ENCODE measurements at regions not wholly inside any gene's neighbourhood (a gene's known extent, or its start where the extent isn't known, plus 50 kb on each side); places are given as distances from the start of the nearest gene placed in this dataset.

GRCh38 chr5:173672891-173673290 is 56.4 kb upstream of the BOD1 start:
- FAIRE-seq, result no peak
- 57% methylated on average over 11 of the region's 11 CpGs for WGBS (ENCODE audit: insufficient coverage, low coverage, missing lambda C conversion rate)

More at GRCh38 chr5:173672891-173673290, 56.4 kb upstream of the BOD1 start:
- H3K27me3 ChIP-seq (ENCODE audit: control insufficient read depth in 2 of 2, insufficient read depth in 2 of 2, low read length in 2 of 2), result no peaks in the 10 kb centered on the region
- H4K20me1 ChIP-seq (replicated peaks; ENCODE audit: control insufficient read depth, insufficient read depth, low read length), result no peaks in the 10 kb centered on the region
- in situ Hi-C loops (cut with MboI), result no loop called here
- H3K27ac ChIP-seq (ENCODE audit: extremely low read depth, low read depth, low read length), result no peak overlapping the region
- POLR2A ChIA-PET, result no interaction called here
- no peak overlapping the region for H3K4me2 ChIP-seq (ENCODE audit: insufficient read depth, low read length)
- no peak for DNase-seq (ENCODE audit: extremely low read depth in 1 of 4, low spot score in 3 of 4)
- CTCF ChIA-PET (ENCODE audit: low intra/inter-chr PET ratio), result no interaction called here
- H3K79me2 ChIP-seq (ENCODE audit: control insufficient read depth, insufficient read depth, low read length), result no peaks in the 10 kb centered on the region
- TF ChIP-seq MLX (CRISPR knock-in tag; conservative IDR thresholded peaks at IDR 0.05) (no peak), ZNF124 (CRISPR knock-in tag; IDR thresholded peaks at IDR 0.05) (no peak), L3MBTL2 (IDR thresholded peaks at IDR 0.05) (peak; percentile 43; the same call in 1 of the 2 replicates), ZNF589 (CRISPR knock-in tag; IDR thresholded peaks at IDR 0.05; ENCODE audit: low read depth) (no peak), KDM1A (IDR thresholded peaks at IDR 0.05) (no peak), GATAD2A (IDR thresholded peaks at IDR 0.05) (no peak), CBX8 (IDR thresholded peaks at IDR 0.05; ENCODE audit: borderline replicate concordance, extremely low read depth, low read depth, low read length, poor library complexity, severe bottlenecking) (no peak), KAT7 (CRISPR knock-in tag; IDR thresholded peaks at IDR 0.05; ENCODE audit: borderline replicate concordance) (no peak), CTBP1 (IDR thresholded peaks at IDR 0.05; ENCODE audit: borderline replicate concordance) (peak; percentile 53; the same call in 1 of the 2 replicates), STAT5B (CRISPR knock-in tag; IDR thresholded peaks at IDR 0.05) (no peak)
- TF ChIP-seq, protein P1, sequence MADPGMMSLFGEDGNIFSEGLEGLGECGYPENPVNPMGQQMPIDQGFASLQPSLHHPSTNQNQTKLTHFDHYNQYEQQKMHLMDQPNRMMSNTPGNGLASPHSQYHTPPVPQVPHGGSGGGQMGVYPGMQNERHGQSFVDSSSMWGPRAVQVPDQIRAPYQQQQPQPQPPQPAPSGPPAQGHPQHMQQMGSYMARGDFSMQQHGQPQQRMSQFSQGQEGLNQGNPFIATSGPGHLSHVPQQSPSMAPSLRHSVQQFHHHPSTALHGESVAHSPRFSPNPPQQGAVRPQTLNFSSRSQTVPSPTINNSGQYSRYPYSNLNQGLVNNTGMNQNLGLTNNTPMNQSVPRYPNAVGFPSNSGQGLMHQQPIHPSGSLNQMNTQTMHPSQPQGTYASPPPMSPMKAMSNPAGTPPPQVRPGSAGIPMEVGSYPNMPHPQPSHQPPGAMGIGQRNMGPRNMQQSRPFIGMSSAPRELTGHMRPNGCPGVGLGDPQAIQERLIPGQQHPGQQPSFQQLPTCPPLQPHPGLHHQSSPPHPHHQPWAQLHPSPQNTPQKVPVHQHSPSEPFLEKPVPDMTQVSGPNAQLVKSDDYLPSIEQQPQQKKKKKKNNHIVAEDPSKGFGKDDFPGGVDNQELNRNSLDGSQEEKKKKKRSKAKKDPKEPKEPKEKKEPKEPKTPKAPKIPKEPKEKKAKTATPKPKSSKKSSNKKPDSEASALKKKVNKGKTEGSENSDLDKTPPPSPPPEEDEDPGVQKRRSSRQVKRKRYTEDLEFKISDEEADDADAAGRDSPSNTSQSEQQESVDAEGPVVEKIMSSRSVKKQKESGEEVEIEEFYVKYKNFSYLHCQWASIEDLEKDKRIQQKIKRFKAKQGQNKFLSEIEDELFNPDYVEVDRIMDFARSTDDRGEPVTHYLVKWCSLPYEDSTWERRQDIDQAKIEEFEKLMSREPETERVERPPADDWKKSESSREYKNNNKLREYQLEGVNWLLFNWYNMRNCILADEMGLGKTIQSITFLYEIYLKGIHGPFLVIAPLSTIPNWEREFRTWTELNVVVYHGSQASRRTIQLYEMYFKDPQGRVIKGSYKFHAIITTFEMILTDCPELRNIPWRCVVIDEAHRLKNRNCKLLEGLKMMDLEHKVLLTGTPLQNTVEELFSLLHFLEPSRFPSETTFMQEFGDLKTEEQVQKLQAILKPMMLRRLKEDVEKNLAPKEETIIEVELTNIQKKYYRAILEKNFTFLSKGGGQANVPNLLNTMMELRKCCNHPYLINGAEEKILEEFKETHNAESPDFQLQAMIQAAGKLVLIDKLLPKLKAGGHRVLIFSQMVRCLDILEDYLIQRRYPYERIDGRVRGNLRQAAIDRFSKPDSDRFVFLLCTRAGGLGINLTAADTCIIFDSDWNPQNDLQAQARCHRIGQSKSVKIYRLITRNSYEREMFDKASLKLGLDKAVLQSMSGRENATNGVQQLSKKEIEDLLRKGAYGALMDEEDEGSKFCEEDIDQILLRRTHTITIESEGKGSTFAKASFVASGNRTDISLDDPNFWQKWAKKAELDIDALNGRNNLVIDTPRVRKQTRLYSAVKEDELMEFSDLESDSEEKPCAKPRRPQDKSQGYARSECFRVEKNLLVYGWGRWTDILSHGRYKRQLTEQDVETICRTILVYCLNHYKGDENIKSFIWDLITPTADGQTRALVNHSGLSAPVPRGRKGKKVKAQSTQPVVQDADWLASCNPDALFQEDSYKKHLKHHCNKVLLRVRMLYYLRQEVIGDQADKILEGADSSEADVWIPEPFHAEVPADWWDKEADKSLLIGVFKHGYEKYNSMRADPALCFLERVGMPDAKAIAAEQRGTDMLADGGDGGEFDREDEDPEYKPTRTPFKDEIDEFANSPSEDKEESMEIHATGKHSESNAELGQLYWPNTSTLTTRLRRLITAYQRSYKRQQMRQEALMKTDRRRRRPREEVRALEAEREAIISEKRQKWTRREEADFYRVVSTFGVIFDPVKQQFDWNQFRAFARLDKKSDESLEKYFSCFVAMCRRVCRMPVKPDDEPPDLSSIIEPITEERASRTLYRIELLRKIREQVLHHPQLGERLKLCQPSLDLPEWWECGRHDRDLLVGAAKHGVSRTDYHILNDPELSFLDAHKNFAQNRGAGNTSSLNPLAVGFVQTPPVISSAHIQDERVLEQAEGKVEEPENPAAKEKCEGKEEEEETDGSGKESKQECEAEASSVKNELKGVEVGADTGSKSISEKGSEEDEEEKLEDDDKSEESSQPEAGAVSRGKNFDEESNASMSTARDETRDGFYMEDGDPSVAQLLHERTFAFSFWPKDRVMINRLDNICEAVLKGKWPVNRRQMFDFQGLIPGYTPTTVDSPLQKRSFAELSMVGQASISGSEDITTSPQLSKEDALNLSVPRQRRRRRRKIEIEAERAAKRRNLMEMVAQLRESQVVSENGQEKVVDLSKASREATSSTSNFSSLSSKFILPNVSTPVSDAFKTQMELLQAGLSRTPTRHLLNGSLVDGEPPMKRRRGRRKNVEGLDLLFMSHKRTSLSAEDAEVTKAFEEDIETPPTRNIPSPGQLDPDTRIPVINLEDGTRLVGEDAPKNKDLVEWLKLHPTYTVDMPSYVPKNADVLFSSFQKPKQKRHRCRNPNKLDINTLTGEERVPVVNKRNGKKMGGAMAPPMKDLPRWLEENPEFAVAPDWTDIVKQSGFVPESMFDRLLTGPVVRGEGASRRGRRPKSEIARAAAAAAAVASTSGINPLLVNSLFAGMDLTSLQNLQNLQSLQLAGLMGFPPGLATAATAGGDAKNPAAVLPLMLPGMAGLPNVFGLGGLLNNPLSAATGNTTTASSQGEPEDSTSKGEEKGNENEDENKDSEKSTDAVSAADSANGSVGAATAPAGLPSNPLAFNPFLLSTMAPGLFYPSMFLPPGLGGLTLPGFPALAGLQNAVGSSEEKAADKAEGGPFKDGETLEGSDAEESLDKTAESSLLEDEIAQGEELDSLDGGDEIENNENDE (IDR thresholded peaks at IDR 0.05; ENCODE audit: low read depth, low read length), result no peak
- peaks cover 8 to 17% of the 10 kb centered on the region in 2 experiments; a peak in 4 of 5 replicates for H3K4me1 ChIP-seq (replicated peaks in 1 of 2; ENCODE audit: control insufficient read depth in 2 of 2, insufficient read depth in 2 of 2, low read length in 2 of 2)
- no peaks in the 10 kb centered on the region for H3K36me3 ChIP-seq (ENCODE audit: control insufficient read depth, insufficient read depth, low read length)
- no TSS peak for BruUV-seq (replicated peaks)
- H3K9ac ChIP-seq (ENCODE audit: insufficient read depth in 1 of 2, low read depth in 2 of 2, low read length in 2 of 2), result no peak overlapping the region
- intact Hi-C loops (cut with micrococcal nuclease), result no loop called here
- no peaks in the 10 kb centered on the region for H3K9me1 ChIP-seq (ENCODE audit: control insufficient read depth, insufficient read depth, low read length)
- H3K4me3 ChIP-seq, result no peak overlapping the region
- H3K9me3 ChIP-seq (replicated peaks; ENCODE audit: control insufficient read depth, insufficient read depth, low read depth, low read length), result no peaks in the 10 kb centered on the region; the same call in 1 of the 2 replicates
- ATAC-seq, result no peak
- no peak overlapping the region for H2AFZ ChIP-seq (ENCODE audit: low read depth, low read length)

Data from K562 (cell line).